Daoy (cell line): ENCODE measurements at regions not wholly inside any gene's neighbourhood (a gene's known extent, or its start where the extent isn't known, plus 50 kb on each side); places are given as distances from the start of the nearest gene placed in this dataset.

ENCODE experiments used
- DNase-seq: peaks from one replicate; pipeline ENCODE4 v3.0.0-alpha.2; 2015; ENCODE audit warnings: low read depth

GRCh38 chr2:172329416-172329773 is 98.0 kb upstream of the ITGA6 start:
- DNase-seq: no peak

- DNase-seq: no peak
These were observed 97.4 kb upstream of the ITGA6 start for GRCh38 chr2:172329774-172330671.

- DNase-seq: no peak
These were observed 94.9 kb upstream of the ITGA6 start for GRCh38 chr2:172332507-172332906.

- DNase-seq: no peak
These were observed 94.0 kb upstream of the ITGA6 start for GRCh38 chr2:172333235-172333977.

- DNase-seq: no peak
These were observed 93.4 kb upstream of the ITGA6 start for GRCh38 chr2:172333978-172334330.

GRCh38 chr2:172334988-172335387 is 92.4 kb upstream of the ITGA6 start:
- DNase-seq: no peak

GRCh38 chr2:172335736-172336135 is 91.7 kb upstream of the ITGA6 start:
- no peak for DNase-seq

GRCh38 chr2:172336681-172337080 is 90.7 kb upstream of the ITGA6 start:
- DNase-seq: no peak

GRCh38 chr2:172339371-172340010 is 87.9 kb upstream of the ITGA6 start:
- DNase-seq: peak; percentile 33

- no peak for DNase-seq
These were observed 87.0 kb upstream of the ITGA6 start for GRCh38 chr2:172340394-172340793.

- DNase-seq: no peak
These were observed 85.3 kb upstream of the ITGA6 start for GRCh38 chr2:172342078-172342477.

GRCh38 chr2:172342611-172343010 is 84.8 kb upstream of the ITGA6 start:
- DNase-seq: no peak

GRCh38 chr2:172344159-172344558 is 83.2 kb upstream of the ITGA6 start:
- DNase-seq: no peak

- DNase-seq: no peak
These were observed 81.3 kb upstream of the ITGA6 start for GRCh38 chr2:172345956-172346555.

- no peak for DNase-seq
These were observed 78.7 kb upstream of the ITGA6 start for GRCh38 chr2:172348555-172349288.

- DNase-seq: no peak
These were observed 76.4 kb upstream of the ITGA6 start for GRCh38 chr2:172350839-172351479.

- no peak for DNase-seq
These were observed 75.8 kb upstream of the ITGA6 start for GRCh38 chr2:172351586-172351985.

- DNase-seq: no peak
These were observed 73.0 kb upstream of the ITGA6 start for GRCh38 chr2:172354347-172354746.

GRCh38 chr2:172357442-172357841 is 69.9 kb upstream of the ITGA6 start:
- DNase-seq: no peak

- DNase-seq: no peak
These were observed 68.5 kb upstream of the ITGA6 start for GRCh38 chr2:172358691-172359556.
